ENCODE measurements at regions not wholly inside any gene's neighbourhood (a gene's known extent, or its start where the extent isn't known, plus 50 kb on each side); places are given as distances from the start of the nearest gene placed in this dataset.

- TF ChIP-seq, protein P1, sequence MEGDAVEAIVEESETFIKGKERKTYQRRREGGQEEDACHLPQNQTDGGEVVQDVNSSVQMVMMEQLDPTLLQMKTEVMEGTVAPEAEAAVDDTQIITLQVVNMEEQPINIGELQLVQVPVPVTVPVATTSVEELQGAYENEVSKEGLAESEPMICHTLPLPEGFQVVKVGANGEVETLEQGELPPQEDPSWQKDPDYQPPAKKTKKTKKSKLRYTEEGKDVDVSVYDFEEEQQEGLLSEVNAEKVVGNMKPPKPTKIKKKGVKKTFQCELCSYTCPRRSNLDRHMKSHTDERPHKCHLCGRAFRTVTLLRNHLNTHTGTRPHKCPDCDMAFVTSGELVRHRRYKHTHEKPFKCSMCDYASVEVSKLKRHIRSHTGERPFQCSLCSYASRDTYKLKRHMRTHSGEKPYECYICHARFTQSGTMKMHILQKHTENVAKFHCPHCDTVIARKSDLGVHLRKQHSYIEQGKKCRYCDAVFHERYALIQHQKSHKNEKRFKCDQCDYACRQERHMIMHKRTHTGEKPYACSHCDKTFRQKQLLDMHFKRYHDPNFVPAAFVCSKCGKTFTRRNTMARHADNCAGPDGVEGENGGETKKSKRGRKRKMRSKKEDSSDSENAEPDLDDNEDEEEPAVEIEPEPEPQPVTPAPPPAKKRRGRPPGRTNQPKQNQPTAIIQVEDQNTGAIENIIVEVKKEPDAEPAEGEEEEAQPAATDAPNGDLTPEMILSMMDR (IDR thresholded peaks at IDR 0.05) = no peak
- TF ChIP-seq ZFX (IDR thresholded peaks at IDR 0.05; ENCODE audit: borderline replicate concordance) = no peak
- no peak overlapping the region for H3K27ac ChIP-seq
Observed at GRCh38 chr2:217414429-217414828, 554.6 kb upstream of the TNP1 start.

GRCh38 chr2:217413193-217413592 is 553.3 kb upstream of the TNP1 start:
- TF ChIP-seq, protein P1 (IDR thresholded peaks at IDR 0.05) = no peak
- no peak for TF ChIP-seq ZFX (IDR thresholded peaks at IDR 0.05; ENCODE audit: borderline replicate concordance)
- no peak overlapping the region for H3K27ac ChIP-seq

- no peak overlapping the region for H3K27ac ChIP-seq
- TF ChIP-seq, protein P1 (IDR thresholded peaks at IDR 0.05) = no peak
- TF ChIP-seq ZFX (IDR thresholded peaks at IDR 0.05; ENCODE audit: borderline replicate concordance) = no peak
Observed at GRCh38 chr2:217412721-217413120, 552.9 kb upstream of the TNP1 start.

GRCh38 chr2:217412277-217412676 is 552.4 kb upstream of the TNP1 start:
- TF ChIP-seq ZFX (IDR thresholded peaks at IDR 0.05; ENCODE audit: borderline replicate concordance) = no peak
- TF ChIP-seq, protein P1 (IDR thresholded peaks at IDR 0.05) = no peak
- no peak overlapping the region for H3K27ac ChIP-seq

DNA sequence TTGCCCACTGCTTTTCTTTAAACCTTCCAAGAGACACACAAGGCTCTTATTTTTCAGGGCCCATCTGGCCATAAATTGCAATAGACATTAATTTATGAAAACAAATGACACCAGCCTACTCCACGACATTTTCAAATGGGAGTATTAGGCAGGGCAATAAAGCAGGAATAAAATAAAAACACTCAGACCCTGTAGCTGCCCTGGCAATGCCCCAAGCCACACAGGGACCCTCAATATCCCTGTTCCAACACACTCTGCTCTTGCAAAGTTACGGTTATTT is 550.8 kb upstream of the TNP1 start:
- TF ChIP-seq, protein P1 (IDR thresholded peaks at IDR 0.05) = no peak
- TF ChIP-seq ZFX (IDR thresholded peaks at IDR 0.05; ENCODE audit: borderline replicate concordance) = no peak

DNA sequence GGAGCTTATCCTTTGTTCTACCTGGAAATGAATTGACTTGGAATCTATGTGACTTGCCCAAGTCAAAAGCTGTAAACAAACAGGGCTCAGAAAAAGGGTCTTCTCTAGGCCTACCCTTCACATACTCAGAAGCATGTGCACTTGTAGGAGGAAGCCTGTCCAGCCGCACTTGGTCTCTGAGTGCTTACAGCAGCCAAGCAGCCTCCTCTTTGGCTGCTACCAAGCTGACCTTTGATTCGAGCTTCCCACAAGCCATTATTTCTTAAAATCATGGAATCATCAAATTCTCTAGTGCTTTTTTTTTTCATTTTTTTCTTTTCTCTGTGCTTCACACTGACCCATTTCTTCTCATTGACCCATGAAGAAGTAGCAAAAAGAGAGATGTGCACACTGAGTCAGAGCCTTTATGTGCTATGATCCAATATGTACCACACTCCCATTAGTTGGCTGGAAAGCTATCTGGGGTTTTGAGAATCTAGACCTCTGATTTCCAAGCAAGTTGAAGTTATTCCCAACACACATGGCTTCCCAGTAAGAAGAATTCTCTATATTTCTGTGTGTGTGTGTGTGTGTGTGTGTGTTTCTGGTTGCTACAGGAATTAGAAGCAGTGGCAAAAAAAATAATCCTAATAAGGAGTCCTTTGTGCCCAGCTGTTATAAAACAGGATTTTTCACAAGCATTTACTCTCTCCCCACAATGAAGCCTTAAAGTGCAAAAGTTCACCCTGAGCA is 550.3 kb upstream of the TNP1 start:
- H3K27ac ChIP-seq = no peak overlapping the region
- TF ChIP-seq, protein P1 (IDR thresholded peaks at IDR 0.05) = no peak

More for the DNA sequence above, 550.8 kb upstream of the TNP1 start:
- H3K27ac ChIP-seq = no peak overlapping the region

DNA sequence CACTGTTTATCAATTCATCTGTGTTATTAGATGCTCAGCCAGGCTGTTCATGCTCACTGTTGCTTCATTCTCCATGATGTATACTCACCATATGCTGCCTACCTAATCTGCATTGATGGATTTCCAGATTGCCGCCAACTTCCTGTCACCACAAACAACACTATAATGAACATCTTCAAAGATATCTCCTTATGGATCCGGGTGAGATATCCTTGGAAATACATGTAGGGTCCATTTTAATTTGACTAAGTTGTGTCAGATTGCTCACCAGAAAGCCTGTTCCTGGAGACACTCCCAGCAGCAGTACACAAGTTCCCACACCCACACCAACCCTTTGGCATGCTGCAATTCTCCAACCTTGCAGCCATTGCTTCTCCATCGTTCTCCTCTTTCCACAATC is 547.5 kb upstream of the TNP1 start:
- TF ChIP-seq, protein P1 (IDR thresholded peaks at IDR 0.05) = no peak
- TF ChIP-seq ZFX (IDR thresholded peaks at IDR 0.05; ENCODE audit: borderline replicate concordance) = no peak
- no peak overlapping the region for H3K27ac ChIP-seq
